Fibroblast of skin of abdomen (primary cell): ENCODE measurements at regions not wholly inside any gene's neighbourhood (a gene's known extent, or its start where the extent isn't known, plus 50 kb on each side); places are given as distances from the start of the nearest gene placed in this dataset.

Experiments used
- DNase-seq: peaks from one replicate; pipeline ENCODE4 v3.0.0-alpha.2; 2013

DNA sequence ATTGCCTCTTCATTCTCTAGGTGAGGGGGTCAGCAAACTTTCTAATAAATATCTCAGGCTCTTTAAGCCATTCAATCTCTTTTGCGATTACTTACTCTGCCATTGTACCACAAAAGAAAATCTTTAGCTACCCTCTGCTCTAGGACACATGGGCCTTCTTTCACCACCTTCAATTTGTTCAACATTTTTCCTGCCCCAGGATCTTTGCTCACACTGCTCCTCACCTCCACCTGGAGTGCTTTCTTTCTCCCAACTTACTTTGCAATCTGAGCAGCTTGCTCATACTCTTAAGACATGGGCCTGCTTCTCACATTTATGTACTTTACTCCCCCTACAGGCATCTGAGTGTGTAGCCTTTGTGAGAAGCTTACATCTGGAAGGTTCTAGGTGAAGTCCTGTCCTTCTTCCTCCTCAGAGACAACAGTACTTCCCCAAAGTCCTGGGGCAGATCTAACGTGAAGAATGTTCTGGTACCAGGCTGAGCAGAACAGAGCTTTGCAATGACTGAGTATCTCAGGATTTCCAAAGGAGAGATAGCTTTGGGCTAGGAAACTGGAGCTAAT is 55.0 kb upstream of the PRDM5 start:
- DNase-seq = peak; percentile 57

DNA sequence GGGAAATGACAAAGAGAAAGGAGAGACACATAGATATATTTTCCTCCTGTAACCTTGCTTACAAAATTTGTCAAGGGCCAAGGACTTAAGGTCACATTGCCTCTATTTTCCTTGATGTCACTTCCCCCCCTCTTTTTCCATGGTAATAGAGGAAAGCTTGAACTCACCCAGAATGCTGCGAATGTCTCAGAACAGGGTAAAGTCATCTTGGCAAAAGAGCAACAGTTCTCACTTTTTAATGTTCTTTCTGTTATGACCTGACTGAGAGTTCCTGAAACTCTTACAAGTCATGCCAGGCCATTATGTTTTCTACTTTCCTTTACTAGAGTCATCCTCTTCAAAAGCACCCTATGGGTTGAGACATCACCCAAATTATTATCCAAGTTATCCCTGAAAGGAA is 50.7 kb upstream of the PRDM5 start:
- no peak for DNase-seq
